OCI-LY3 (cell line): ENCODE measurements at regions not wholly inside any gene's neighbourhood (a gene's known extent, or its start where the extent isn't known, plus 50 kb on each side); places are given as distances from the start of the nearest gene placed in this dataset.

Experiments used
- H2AFZ ChIP-seq: fragments of 200-600, 300-600 bp; shearing (Covaris generic); 2 replicates; pipeline ENCODE4 v1.6.0; 2014; ENCODE audit warnings: antibody characterized with exemption, low read depth, low read length
- H3K27ac ChIP-seq: fragments of 200-600, 300-600 bp; sonication (generic); 2 replicates; pipeline ENCODE4 v1.5.1; 2014; ENCODE audit warnings: mild to moderate bottlenecking, low read length, moderate library complexity, mixed read lengths
- H3K27me3 ChIP-seq: fragments of 200-600, 300-600 bp; sonication (generic); 2 replicates; pipeline ENCODE4 v1.6.1; 2014; ENCODE audit warnings: low read depth, low read length, mixed read lengths
- H3K36me3 ChIP-seq: fragments of 200-600, 300-600 bp; sonication (generic); replicated peaks from 2 replicates; pipeline ENCODE3; 2014; ENCODE audit warnings: low read depth, low read length, mixed read lengths
- H3K4me1 ChIP-seq: fragments of 300-600, 200-600 bp; sonication (generic); 2 replicates; pipeline ENCODE4 v1.6.1; 2014; ENCODE audit warnings: low read length, mixed read lengths
- H3K4me2 ChIP-seq: fragments of 200-600, 300-600 bp; sonication (generic); 2 replicates; pipeline ENCODE4 v1.6.1; 2014; ENCODE audit warnings: low read length, mixed read lengths
- H3K4me3 ChIP-seq: fragments of 300-600, 200-600 bp; sonication (generic); 2 replicates; pipeline ENCODE4 v1.5.1; 2014; ENCODE audit warnings: antibody characterized with exemption, mild to moderate bottlenecking, low read length, moderate library complexity
- H3K79me2 ChIP-seq: fragments of 300-600, 200-600 bp; shearing (Covaris generic); 2 replicates; pipeline ENCODE4 v1.6.1; 2014; ENCODE audit warnings: mild to moderate bottlenecking, low read length, mixed read lengths
- H3K9ac ChIP-seq: fragments of 300-600, 200-600 bp; shearing (Covaris generic); 2 replicates; pipeline ENCODE4 v1.6.0; 2014; ENCODE audit warnings: mild to moderate bottlenecking, low read length, moderate library complexity
- H3K9me3 ChIP-seq: fragments of 200-600, 300-600 bp; shearing (Covaris generic); 2 replicates; pipeline ENCODE4 v1.6.1; 2014; ENCODE audit warnings: low read length, mixed read lengths; ENCODE audit not compliant: insufficient read depth
- H4K20me1 ChIP-seq: fragments of 200-600, 300-600 bp; sonication (generic); 2 replicates; pipeline ENCODE4 v1.6.1; 2016; ENCODE audit warnings: low read length, mixed read lengths; ENCODE audit not compliant: insufficient read depth
- CTCF ChIP-seq: fragments of 200-600, 300-600 bp; sonication (generic); IDR thresholded peaks from 2 replicates; pipeline ENCODE4 v1.5.1; 2014; ENCODE audit warnings: antibody characterized with exemption, low read length, low read depth
- EZH2phosphoT487 ChIP-seq: fragments of 200-600 bp; shearing (Covaris generic); IDR thresholded peaks from 2 replicates; pipeline ENCODE4 v1.6.1; 2018; ENCODE audit warnings: antibody characterized with exemption, mixed run types, low read depth

- Histone ChIP-seq H3K9me3 (no peaks in the 10 kb centered on the region), H4K20me1 (no peaks in the 10 kb centered on the region), H3K27ac (no peak overlapping the region), H3K27me3 (no peaks in the 10 kb centered on the region), H2AFZ (no peak overlapping the region), H3K4me1 (peaks cover 10% of the 10 kb centered on the region), H3K9ac (no peak overlapping the region), H3K79me2 (no peaks in the 10 kb centered on the region), H3K36me3 (no peaks in the 10 kb centered on the region), H3K4me2 (no peak overlapping the region), H3K4me3 (no peak overlapping the region)
- no peak for TF ChIP-seq CTCF
- TF ChIP-seq EZH2phosphoT487: no peak
These were observed 69.2 kb upstream of the RGS2 start for GRCh38 chr1:192739476-192740184.

GRCh38 chr1:192740214-192740613, 68.6 kb upstream of the RGS2 start:
- Histone ChIP-seq H3K4me2 (no peak overlapping the region), H3K9ac (no peak overlapping the region)

GRCh38 chr1:192741095-192741494, 67.7 kb upstream of the RGS2 start:
- Histone ChIP-seq H3K4me1 (peaks cover 10% of the 10 kb centered on the region), H3K9me3 (no peaks in the 10 kb centered on the region)
- TF ChIP-seq EZH2phosphoT487 (no peak), CTCF (no peak)

More at GRCh38 chr1:192740214-192740613, 68.6 kb upstream of the RGS2 start:
- no peaks in the 10 kb centered on the region for H3K36me3 ChIP-seq
- no peaks in the 10 kb centered on the region for H3K27me3 ChIP-seq
- no peaks in the 10 kb centered on the region for H3K9me3 ChIP-seq
- TF ChIP-seq EZH2phosphoT487 (no peak), CTCF (no peak)
- no peak overlapping the region for H3K27ac ChIP-seq
- H3K4me3 ChIP-seq: no peak overlapping the region
- H2AFZ ChIP-seq: no peak overlapping the region
- H4K20me1 ChIP-seq: no peaks in the 10 kb centered on the region
- no peaks in the 10 kb centered on the region for H3K79me2 ChIP-seq
- peaks cover 10% of the 10 kb centered on the region for H3K4me1 ChIP-seq

GRCh38 chr1:192747301-192747700, 61.5 kb upstream of the RGS2 start:
- no peaks in the 10 kb centered on the region for H3K36me3 ChIP-seq
- no peaks in the 10 kb centered on the region for H3K9me3 ChIP-seq
- peaks cover 6% of the 10 kb centered on the region for H3K4me1 ChIP-seq
- no peak overlapping the region for H3K27ac ChIP-seq
- H3K4me3 ChIP-seq: no peak overlapping the region
- no peak for TF ChIP-seq EZH2phosphoT487
- TF ChIP-seq CTCF: no peak
- no peak overlapping the region for H3K4me2 ChIP-seq
- H3K27me3 ChIP-seq: no peaks in the 10 kb centered on the region
- no peak overlapping the region for H2AFZ ChIP-seq
- no peaks in the 10 kb centered on the region for H3K79me2 ChIP-seq
- H4K20me1 ChIP-seq: no peaks in the 10 kb centered on the region
- no peak overlapping the region for H3K9ac ChIP-seq

More at GRCh38 chr1:192741095-192741494, 67.7 kb upstream of the RGS2 start:
- H4K20me1 ChIP-seq: no peaks in the 10 kb centered on the region
- no peak overlapping the region for H3K4me3 ChIP-seq
- H3K36me3 ChIP-seq: no peaks in the 10 kb centered on the region
- H2AFZ ChIP-seq: no peak overlapping the region
- no peaks in the 10 kb centered on the region for H3K27me3 ChIP-seq
- no peak overlapping the region for H3K27ac ChIP-seq
- H3K4me2 ChIP-seq: no peak overlapping the region
- no peak overlapping the region for H3K9ac ChIP-seq
- H3K79me2 ChIP-seq: no peaks in the 10 kb centered on the region
